EL (cell line): ENCODE measurements at regions not wholly inside any gene's neighbourhood (a gene's known extent, or its start where the extent isn't known, plus 50 kb on each side); places are given as distances from the start of the nearest gene placed in this dataset.

Source experiments
- DNase-seq: peaks from one replicate; pipeline ENCODE4 v3.0.0-alpha.2; 2016

GRCh38 chr14:85811340-85811739 lies 281.4 kb downstream of the FLRT2 start:
- no peak for DNase-seq

- no peak for DNase-seq
Measured at GRCh38 chr14:85799668-85800067, 269.7 kb downstream of the FLRT2 start.

- DNase-seq: no peak
Measured at GRCh38 chr14:85798856-85799255, 268.9 kb downstream of the FLRT2 start.

GRCh38 chr14:85793533-85793932 lies 263.6 kb downstream of the FLRT2 start:
- no peak for DNase-seq

- DNase-seq: no peak
Measured at GRCh38 chr14:85789506-85789905, 259.6 kb downstream of the FLRT2 start.

- DNase-seq: no peak
Measured at GRCh38 chr14:85788470-85789233, 258.7 kb downstream of the FLRT2 start.

GRCh38 chr14:85766295-85766694 lies 236.4 kb downstream of the FLRT2 start:
- DNase-seq: no peak

- no peak for DNase-seq
Measured at GRCh38 chr14:85764822-85765221, 234.9 kb downstream of the FLRT2 start.

GRCh38 chr14:85762526-85762925 lies 232.6 kb downstream of the FLRT2 start:
- no peak for DNase-seq

- DNase-seq: no peak
Measured at GRCh38 chr14:85752175-85752574, 222.2 kb downstream of the FLRT2 start.

GRCh38 chr14:85744573-85744972 lies 214.6 kb downstream of the FLRT2 start:
- no peak for DNase-seq

- DNase-seq: no peak
Measured at GRCh38 chr14:85732031-85732430, 202.1 kb downstream of the FLRT2 start.

- peak; percentile 58 for DNase-seq
Measured at GRCh38 chr14:85731186-85731585, 201.2 kb downstream of the FLRT2 start.

GRCh38 chr14:85728476-85729065 lies 198.6 kb downstream of the FLRT2 start:
- no peak for DNase-seq

- no peak for DNase-seq
Measured at GRCh38 chr14:85714069-85714468, 184.1 kb downstream of the FLRT2 start.

- DNase-seq: no peak
Measured at GRCh38 chr14:85711620-85712019, 181.7 kb downstream of the FLRT2 start.
